T-helper 1 cell treated with Interleukin-12 subunit alpha and Interleukin-12 subunit beta and Interleukin-4 antibody, amounts not matched to agents 30 ng/mL and 1 ng/mL, for 36 hours (primary cell): ENCODE measurements at regions not wholly inside any gene's neighbourhood (a gene's known extent, or its start where the extent isn't known, plus 50 kb on each side); places are given as distances from the start of the nearest gene placed in this dataset.
"Not testable (repeated sequence)": the region's sequence is repeated elsewhere in the genome, so short reads cannot be mapped to it uniquely, and the experiment has no call there.

ENCODE experiments used
- intact Hi-C: fragments of 100-400 bp; cut with micrococcal nuclease; formaldehyde crosslinking; loops from one replicate; pipeline ENCODE4 v1.15.1; 2024

GRCh38 chr4:117676153-117676552, 358.1 kb upstream of the NDST3 start:
- intact Hi-C loops: no loop called here

DNA sequence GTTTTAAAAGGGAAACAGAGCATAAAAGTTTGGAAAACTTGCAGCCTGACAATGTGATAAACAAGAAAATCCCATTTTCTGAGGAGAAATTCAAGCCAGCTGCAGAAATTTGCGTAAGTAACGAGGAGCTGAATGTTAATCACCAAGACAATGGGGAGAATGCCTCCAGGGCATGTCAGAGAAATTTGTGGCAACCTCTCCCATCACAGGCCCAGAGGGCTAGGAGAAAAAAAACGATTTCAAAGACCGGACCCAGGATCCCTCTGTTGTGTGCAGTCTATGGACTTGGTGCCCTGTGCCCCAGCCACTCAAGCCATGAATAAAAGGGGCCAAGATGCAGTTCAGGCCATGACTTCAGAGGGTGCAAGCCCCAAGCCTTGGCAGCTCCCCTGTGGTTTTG, 355.4 kb upstream of the NDST3 start:
- intact Hi-C loops: no loop called here

GRCh38 chr4:117691572-117692351, 342.5 kb upstream of the NDST3 start:
- intact Hi-C loops: no loop called here

DNA sequence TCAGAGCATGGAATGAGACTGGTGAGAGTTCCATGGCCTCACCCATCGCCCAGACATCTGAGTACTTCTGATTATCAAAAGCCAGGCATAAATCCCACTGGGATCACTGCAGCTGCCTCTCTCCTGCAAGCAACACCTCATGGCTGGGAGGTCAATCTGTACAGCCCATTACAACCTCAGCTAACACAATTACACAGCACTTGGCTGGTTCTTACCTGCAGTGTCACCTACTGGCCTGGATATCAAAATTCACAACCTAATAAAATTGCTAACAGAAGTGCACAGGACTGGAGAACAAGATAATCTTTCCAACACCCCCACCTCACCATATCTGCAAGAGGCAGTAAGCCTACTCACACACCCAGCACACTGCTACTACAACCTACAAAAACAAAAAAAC, 341.7 kb upstream of the NDST3 start:
- intact Hi-C loops: no loop called here

DNA sequence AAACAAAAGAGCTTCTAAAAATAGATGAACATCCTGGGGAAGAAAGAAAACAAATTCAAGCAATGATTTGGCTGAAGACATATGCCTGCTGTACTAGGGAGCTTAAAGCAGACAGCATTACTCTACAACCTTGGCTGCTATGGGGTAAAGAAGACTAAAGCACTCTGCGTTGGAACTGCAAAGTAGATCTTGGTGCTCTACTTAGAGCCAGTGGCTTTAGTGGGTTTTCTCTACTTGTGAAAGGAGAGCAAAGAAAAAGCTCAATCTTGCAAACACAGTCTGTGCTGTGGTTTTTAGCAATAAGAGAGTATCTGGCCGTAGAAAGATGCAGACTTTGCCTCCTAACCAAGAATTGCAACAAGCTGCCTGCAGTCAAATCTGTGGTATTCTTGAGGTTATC, 334.7 kb upstream of the NDST3 start:
- intact Hi-C loops: no loop called here

DNA sequence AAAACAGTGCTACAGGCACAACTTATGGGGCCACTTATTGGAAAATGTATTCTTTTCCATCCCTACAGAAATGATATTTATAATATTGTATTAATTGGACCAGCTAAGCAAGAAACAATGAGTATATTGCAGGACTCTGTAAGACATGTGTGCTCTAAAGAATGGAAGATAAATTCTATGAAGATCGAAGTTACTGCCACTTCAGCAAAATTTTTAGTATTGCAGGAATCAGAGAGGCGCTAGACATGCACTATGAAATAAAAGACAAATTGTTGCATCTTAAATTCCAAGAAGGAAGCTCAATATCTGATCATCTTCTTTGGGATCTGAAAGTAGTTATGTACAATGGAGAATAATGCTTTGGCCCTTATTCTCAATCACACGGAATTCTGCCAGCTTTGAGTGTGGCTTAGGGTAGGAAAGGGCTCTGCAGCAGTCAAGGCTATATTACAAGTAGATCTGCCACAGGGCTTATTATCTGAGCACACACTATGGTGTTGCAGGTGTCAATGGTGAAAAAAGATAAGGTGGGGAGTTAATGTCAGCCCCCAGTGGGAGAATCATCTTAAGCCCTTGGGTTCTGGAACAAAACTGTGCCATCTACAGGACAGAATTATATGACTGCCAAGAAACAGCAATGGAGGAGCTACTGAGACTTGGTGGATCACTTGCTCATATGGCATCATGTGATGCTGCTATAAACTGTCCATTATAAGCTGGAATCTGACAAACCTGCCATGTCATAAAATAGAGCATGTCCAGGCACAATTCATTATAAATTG, 334.0 kb upstream of the NDST3 start:
- intact Hi-C loops: no loop called here

GRCh38 chr4:117702353-117702752, 331.9 kb upstream of the NDST3 start:
- intact Hi-C loops: no loop called here

DNA sequence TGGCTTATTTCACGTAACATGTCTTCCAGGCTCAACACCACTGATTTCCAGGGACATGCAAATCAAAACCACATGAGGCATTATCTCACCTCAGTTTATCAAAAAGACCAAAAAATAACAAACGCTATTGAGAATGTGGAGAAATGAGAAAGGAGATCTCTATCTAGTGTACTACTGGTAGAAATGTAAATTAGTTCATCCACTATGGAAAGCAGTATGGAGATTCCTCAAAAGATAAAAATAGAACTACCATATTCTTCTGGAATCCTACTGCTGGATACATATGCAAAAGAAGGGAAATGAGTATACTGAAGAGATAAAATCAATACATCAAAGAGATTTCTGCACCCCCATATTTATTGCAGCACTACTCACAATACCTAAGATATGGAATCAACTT, 329.6 kb upstream of the NDST3 start:
- intact Hi-C loops: no loop called here

DNA sequence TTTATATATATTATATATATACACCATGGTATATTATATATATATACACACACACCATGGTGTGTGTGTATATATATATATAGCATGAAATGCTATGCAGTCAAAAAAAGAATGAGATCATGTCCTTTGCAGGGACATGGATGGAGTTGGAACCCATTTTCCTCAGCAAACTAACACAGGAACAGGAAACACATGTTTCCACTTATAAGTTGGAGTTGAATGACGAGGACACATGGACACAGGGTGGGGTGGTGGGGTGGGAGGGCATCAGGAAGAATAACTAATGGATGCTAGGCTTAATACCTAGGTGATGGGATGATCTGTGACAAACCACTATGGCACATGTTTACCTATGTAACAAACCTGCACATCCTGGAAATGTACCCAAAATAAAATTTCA, 293.6 kb upstream of the NDST3 start:
- intact Hi-C loops: no loop called here

- intact Hi-C loops: not testable (repeated sequence)
Measured at GRCh38 chr4:117745379-117745778, 288.9 kb upstream of the NDST3 start.

- intact Hi-C loops: no loop called here
Measured at GRCh38 chr4:117755438-117755837, 278.8 kb upstream of the NDST3 start.

DNA sequence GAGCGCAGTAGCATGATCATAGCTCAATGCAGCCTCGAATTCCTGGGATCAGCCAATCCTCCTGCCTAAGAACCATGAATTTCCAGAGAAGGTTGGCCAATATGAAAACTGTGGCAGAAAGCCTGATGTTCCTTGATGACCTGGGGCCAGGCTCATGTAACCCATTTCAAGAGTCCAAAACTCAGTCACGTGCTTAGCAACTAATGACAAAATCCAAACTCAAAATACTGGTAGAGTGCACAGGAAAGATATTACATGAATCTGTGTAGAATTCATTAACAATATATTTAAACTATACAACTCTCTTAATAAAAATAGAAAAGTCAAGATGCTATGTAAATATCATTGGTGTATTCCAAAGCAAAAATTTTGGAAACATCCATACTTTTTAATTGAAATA, 265.7 kb upstream of the NDST3 start:
- intact Hi-C loops: no loop called here

GRCh38 chr4:117770269-117771102, 263.8 kb upstream of the NDST3 start:
- intact Hi-C loops: no loop called here

- intact Hi-C loops: no loop called here
Measured at GRCh38 chr4:117771647-117772337, 262.5 kb upstream of the NDST3 start.

GRCh38 chr4:117773064-117773936, 261.0 kb upstream of the NDST3 start:
- intact Hi-C loops: no loop called here

DNA sequence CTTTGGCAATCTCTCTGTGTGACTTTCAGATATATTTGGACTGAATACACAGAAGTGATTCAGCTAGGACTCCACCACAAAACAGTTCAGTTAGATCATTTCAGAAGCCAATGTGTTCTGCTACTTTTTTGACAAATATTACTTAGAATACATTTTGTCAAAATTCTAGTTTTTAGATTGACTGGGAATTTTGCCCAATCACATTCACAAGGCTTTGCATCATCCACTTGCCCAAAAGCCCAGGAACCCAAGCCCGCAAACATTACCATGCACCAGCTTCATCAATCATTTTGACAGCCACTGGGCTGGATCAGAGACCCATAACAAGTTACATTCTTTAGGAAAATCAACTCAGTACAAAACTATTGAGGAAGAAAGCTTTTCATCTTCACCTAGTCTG, 256.6 kb upstream of the NDST3 start:
- intact Hi-C loops: no loop called here

DNA sequence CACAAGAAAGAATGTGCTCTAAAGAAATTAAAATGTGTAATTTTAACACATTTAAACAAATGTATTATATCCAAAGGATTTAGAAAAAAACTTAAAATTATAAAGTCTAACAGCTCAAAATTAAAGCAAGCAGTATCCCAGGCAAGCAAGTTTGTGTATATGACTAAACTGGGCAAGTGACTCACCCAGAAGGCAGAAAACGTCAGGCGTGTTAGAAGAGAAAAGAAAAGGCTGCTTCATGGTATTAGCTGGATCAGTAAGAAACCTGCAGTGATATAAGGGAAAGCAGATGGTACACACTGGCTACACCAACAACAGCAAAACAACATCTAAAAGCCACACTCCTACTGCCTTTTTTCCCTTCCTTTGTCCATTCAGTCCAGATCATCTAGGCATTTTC, 250.6 kb upstream of the NDST3 start:
- intact Hi-C loops: no loop called here

- intact Hi-C loops: no loop called here
Measured at GRCh38 chr4:117784266-117784665, 250.0 kb upstream of the NDST3 start.

DNA sequence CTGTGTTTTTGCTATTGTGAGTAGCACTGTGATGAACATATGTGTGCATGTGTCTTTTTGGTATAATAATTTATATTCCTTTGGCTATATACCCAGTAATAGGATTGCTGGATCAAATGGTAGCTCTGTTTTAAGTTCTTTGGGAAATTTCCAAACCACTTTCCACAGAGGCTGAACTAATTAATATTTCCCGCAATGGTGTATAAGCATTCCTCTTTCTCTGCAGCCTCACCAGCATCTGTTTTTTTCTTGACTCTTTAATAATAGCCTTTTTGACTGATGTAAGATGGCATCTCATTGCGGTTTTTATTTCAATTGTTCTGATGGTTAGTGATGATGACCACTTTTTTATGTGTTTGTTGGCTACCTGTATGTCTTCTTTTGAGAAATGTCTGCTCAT, 247.7 kb upstream of the NDST3 start:
- intact Hi-C loops: no loop called here

DNA sequence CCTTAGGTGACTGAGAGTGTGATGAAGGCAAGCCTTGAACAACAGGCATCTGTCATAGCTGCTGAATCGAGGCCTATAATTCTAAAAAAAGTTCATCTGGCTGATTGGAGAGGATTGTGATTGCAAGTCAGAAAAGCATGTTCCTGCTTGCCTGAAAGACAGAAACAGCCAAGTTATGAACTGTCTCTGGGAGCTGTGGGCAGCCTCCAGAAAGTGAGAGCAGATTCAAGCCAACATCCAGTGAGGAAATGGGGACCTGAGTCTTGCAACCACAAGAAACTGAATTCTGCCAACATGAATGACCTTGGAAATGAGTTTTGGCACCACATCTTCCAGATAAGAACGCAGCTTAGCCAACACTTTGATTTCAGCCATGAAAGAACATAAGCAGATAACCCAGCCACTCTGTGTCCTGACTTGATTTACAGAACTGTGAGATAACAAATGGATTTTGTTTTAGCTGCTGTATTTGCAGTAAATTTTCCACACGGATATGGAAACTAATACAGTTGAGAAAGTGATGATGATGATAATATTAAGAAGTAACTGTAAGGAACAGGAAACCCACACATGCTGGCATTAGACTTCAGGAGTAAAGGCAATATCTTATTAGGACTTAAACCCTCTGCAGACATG, 240.3 kb upstream of the NDST3 start:
- intact Hi-C loops: no loop called here
